PC-9 (cell line): ENCODE measurements at regions not wholly inside any gene's neighbourhood (a gene's known extent, or its start where the extent isn't known, plus 50 kb on each side); places are given as distances from the start of the nearest gene placed in this dataset.

Experiments
- EZH2 ChIP-seq: fragments of 200-600 bp; sonication (generic); IDR thresholded peaks from 2 replicates; pipeline ENCODE4 v1.8.0; 2017; ENCODE audit warnings: antibody characterized with exemption, low read depth
- TF ChIP-seq, protein P1 (sequence below): fragments of 200-600 bp; sonication (generic); conservative IDR thresholded peaks from 2 replicates; pipeline ENCODE4 v1.6.1; 2017; ENCODE audit warnings: mixed run types, antibody characterized with exemption, mild to moderate bottlenecking, moderate library complexity

DNA sequence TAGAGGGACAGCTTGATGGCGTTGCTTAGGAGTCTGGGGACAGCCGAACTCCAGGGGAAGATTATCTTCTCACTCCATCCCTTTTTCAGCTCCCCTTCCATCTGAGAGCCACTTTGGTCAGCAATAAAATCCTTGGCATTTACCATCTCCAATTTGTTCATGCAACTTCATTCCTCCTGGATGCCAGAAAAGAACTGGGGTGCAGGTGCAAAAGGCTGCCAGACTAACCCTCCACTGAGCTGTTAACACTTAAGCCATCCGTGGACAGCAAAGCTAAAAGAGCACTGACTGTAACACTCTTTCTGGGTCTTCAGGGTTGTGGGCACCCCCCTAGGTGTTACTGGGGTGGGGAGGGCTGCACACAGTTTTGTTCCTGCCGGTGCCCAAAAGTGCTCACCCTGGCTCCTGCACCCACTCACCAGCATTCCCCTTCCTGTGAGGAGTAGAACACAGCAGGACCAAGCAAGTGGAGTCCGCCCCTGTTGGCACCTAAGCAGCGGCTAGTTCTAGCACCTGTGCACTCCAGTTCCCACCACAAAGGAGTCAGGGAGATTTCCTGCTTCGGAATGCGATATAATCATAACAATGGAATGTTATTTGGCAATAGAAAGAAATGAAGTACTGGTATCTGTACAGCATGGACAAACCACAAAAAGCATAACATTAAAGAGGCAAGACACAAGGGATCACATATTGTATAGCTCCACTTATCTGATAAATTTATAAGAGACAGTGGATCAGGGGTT lies 95.1 kb downstream of the NPY start:
- TF ChIP-seq, protein P1, sequence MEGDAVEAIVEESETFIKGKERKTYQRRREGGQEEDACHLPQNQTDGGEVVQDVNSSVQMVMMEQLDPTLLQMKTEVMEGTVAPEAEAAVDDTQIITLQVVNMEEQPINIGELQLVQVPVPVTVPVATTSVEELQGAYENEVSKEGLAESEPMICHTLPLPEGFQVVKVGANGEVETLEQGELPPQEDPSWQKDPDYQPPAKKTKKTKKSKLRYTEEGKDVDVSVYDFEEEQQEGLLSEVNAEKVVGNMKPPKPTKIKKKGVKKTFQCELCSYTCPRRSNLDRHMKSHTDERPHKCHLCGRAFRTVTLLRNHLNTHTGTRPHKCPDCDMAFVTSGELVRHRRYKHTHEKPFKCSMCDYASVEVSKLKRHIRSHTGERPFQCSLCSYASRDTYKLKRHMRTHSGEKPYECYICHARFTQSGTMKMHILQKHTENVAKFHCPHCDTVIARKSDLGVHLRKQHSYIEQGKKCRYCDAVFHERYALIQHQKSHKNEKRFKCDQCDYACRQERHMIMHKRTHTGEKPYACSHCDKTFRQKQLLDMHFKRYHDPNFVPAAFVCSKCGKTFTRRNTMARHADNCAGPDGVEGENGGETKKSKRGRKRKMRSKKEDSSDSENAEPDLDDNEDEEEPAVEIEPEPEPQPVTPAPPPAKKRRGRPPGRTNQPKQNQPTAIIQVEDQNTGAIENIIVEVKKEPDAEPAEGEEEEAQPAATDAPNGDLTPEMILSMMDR, result no peak
- TF ChIP-seq EZH2, result no peak
